DND-41 (cell line): ENCODE measurements at regions not wholly inside any gene's neighbourhood (a gene's known extent, or its start where the extent isn't known, plus 50 kb on each side); places are given as distances from the start of the nearest gene placed in this dataset.

Experiments used
- ATAC-seq: fragments of 200-7000 bp; cut with Tn5 transposase; 3 replicates; pipeline ENCODE4 v1.9.1; 2021; ENCODE audit warnings: low read depth; ENCODE audit not compliant: insufficient read depth
- DNase-seq: peaks from one replicate; pipeline ENCODE4 v3.0.0-alpha.2; 2020
- H2AFZ ChIP-seq: 2 replicates; pipeline ENCODE4 v1.6.0; 2012; ENCODE audit warnings: low read depth, low read length
- H3K27ac ChIP-seq: 2 replicates; pipeline ENCODE4 v1.5.1; 2012; ENCODE audit warnings: low read length, inconsistent platforms
- H3K27me3 ChIP-seq: fragments of 200-600 bp; sonication (generic); 2 replicates; pipeline ENCODE4 v1.6.0; 2012; ENCODE audit warnings: low read length, mild to moderate bottlenecking, inconsistent platforms; ENCODE audit not compliant: insufficient read depth, poor library complexity
- H3K36me3 ChIP-seq: 2 replicates; pipeline ENCODE4 v1.5.1; 2012; ENCODE audit warnings: low read length, inconsistent platforms; ENCODE audit not compliant: insufficient read depth
- H3K4me1 ChIP-seq: 2 replicates; pipeline ENCODE4 v1.5.1; 2012; ENCODE audit warnings: mild to moderate bottlenecking, low read length; ENCODE audit not compliant: insufficient read depth
- H3K4me2 ChIP-seq: 2 replicates; pipeline ENCODE4 v1.6.0; 2012; ENCODE audit warnings: mild to moderate bottlenecking, moderate library complexity, low read length, inconsistent platforms; ENCODE audit not compliant: insufficient read depth
- H3K4me3 ChIP-seq, 2 experiments: fragments of 200-600 bp in 1 of 2; shearing (Covaris generic) in 1 of 2; 2 replicates each; pipeline ENCODE4 v1.5.1; 2012 to 2016; ENCODE audit warnings: inconsistent platforms in 2 of 2, low read length in 2 of 2, mild to moderate bottlenecking in 2 of 2, low read depth in 1 of 2, moderate library complexity in 1 of 2
- H3K79me2 ChIP-seq: 2 replicates; pipeline ENCODE4 v1.6.0; 2012; ENCODE audit warnings: low read length, inconsistent platforms; ENCODE audit not compliant: insufficient read depth
- H3K9ac ChIP-seq: 2 replicates; pipeline ENCODE4 v1.6.0; 2012; ENCODE audit warnings: low read depth, mild to moderate bottlenecking, inconsistent platforms, low read length, moderate library complexity
- H3K9me3 ChIP-seq: 2 replicates; pipeline ENCODE4 v1.5.1; 2012; ENCODE audit warnings: low read length, moderate library complexity, mild to moderate bottlenecking, inconsistent platforms; ENCODE audit not compliant: insufficient read depth, severe bottlenecking
- H4K20me1 ChIP-seq: 2 replicates; pipeline ENCODE4 v1.6.0; 2012; ENCODE audit warnings: low read length; ENCODE audit not compliant: insufficient read depth
- EZH2 ChIP-seq: IDR thresholded peaks from 3 replicates; pipeline ENCODE4 v1.6.1; 2012; ENCODE audit warnings: borderline replicate concordance, low read depth, mild to moderate bottlenecking, moderate library complexity, low read length, inconsistent platforms; ENCODE audit not compliant: severe bottlenecking
- TF ChIP-seq, protein P1 (sequence below): IDR thresholded peaks from 2 replicates; pipeline ENCODE4 v1.5.1; 2012; ENCODE audit warnings: borderline replicate concordance, low read length, moderate library complexity, mild to moderate bottlenecking; ENCODE audit not compliant: poor library complexity, severe bottlenecking; ENCODE audit errors: extremely low read depth

DNA sequence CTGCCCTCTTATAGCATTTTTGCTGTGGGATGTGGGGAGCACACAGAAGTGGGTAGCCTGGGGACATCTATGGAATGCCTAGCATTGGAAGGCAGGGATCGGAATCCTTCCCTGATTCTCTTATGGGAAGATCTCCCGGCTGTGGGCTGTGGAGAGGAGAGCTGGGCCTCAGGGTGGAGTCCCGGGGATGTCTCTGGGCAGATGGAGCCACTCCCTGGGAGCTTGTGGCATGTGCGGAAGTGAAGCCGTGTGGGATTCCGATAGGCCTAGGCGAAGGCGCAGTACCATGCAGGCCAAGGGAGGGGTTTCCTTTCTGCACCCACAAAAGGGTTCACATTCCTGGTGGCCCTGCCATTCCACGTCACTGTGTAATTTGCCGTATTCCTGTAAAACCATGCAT lies 87.9 kb downstream of the GLI2 start:
- no peak overlapping the region for H3K4me3 ChIP-seq
- H3K9ac ChIP-seq = no peak overlapping the region
- no peak overlapping the region for H3K27ac ChIP-seq
- no peaks in the 10 kb centered on the region for H3K36me3 ChIP-seq
- H3K9me3 ChIP-seq = no peaks in the 10 kb centered on the region
- H3K27me3 ChIP-seq = no peaks in the 10 kb centered on the region
- DNase-seq (no peak), ATAC-seq (no peak)
- H3K79me2 ChIP-seq = no peaks in the 10 kb centered on the region
- H2AFZ ChIP-seq = no peak overlapping the region
- 0 out of 2 replicates have a peak, but pooled peaks cover 4% of the 10 kb centered on the region for H4K20me1 ChIP-seq
- no peak overlapping the region for H3K4me2 ChIP-seq
- no peaks in the 10 kb centered on the region for H3K4me1 ChIP-seq
- TF ChIP-seq, protein P1, sequence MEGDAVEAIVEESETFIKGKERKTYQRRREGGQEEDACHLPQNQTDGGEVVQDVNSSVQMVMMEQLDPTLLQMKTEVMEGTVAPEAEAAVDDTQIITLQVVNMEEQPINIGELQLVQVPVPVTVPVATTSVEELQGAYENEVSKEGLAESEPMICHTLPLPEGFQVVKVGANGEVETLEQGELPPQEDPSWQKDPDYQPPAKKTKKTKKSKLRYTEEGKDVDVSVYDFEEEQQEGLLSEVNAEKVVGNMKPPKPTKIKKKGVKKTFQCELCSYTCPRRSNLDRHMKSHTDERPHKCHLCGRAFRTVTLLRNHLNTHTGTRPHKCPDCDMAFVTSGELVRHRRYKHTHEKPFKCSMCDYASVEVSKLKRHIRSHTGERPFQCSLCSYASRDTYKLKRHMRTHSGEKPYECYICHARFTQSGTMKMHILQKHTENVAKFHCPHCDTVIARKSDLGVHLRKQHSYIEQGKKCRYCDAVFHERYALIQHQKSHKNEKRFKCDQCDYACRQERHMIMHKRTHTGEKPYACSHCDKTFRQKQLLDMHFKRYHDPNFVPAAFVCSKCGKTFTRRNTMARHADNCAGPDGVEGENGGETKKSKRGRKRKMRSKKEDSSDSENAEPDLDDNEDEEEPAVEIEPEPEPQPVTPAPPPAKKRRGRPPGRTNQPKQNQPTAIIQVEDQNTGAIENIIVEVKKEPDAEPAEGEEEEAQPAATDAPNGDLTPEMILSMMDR = no peak
- no peak for TF ChIP-seq EZH2

DNA sequence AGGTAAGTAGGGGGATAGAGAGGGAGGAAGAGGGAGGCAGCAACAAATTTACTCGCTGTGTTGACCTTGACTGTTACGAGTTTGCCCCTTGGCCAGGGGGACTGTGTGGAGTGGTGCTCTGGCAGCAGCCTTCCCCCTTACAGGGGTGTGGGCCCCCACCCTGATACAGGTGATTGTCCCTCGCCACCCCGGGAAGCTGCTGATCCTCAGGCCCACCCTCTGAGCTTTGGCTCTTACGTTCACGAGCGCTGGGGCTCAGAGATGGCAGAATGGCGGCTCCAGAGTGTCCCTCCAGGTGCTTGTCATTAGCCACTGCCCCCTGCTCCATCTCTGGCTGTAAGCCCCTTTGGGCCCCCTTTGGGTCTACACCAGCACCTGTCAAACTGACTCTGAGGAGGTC lies 88.6 kb downstream of the GLI2 start:
- ATAC-seq = no peak
- TF ChIP-seq, protein P1 = no peak
- TF ChIP-seq EZH2 = no peak
- H3K4me3 ChIP-seq = no peak overlapping the region
- no peaks in the 10 kb centered on the region for H3K9me3 ChIP-seq
- H3K9ac ChIP-seq = no peak overlapping the region
- DNase-seq = no peak
- H3K36me3 ChIP-seq = no peaks in the 10 kb centered on the region
- no peak overlapping the region for H2AFZ ChIP-seq
- H4K20me1 ChIP-seq = 0 out of 2 replicates have a peak, but pooled peaks cover 4% of the 10 kb centered on the region
- H3K27ac ChIP-seq = no peak overlapping the region
- H3K27me3 ChIP-seq = no peaks in the 10 kb centered on the region
- H3K4me2 ChIP-seq = no peak overlapping the region
- H3K79me2 ChIP-seq = no peaks in the 10 kb centered on the region
- no peaks in the 10 kb centered on the region for H3K4me1 ChIP-seq

DNA sequence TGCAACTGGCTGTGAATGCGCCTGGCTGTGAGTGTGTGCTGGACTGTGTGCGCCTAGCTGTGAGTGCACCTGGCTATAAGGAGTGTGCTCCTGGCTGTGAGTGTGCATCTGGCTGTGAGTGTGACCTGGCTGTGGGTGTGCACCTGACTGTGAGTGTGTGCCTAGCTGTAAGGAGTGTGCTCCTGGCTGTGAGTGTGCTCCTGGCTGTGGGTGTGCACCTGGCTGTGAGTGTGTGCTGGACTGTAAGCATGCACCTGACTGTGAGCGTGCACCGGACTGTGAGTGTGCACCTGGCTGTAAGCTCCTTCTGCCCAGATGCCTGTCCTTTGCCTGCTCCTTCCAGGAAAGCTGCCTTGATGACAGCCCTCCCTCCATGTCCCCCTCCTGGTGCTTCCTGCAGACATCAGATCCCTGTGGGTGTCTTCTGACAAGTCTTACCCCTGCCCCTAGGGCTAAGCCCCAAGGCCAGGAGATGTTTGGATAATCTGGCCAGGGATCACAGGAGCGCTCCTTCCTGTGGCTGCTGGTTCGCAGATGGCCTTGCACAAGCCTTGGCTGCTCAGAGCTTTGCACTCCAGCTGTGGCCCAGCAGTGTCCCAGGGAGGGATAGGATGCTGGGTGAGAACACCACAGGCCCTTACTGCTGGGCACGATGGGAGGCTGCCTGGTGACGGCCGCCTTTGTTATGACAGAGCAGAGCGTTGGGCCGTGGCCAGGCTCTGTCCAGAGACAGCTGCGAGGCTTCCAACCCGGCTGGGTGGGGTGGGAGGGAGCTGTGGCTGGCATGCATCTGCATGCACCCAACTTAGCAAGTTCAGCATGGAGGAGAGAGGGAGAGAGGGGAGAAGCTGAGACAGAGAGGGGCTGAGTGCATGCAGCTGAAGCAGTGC lies 89.9 kb downstream of the GLI2 start:
- Histone ChIP-seq H4K20me1 (0 out of 2 replicates have a peak, but pooled peaks cover 4% of the 10 kb centered on the region), H3K27ac (no peak overlapping the region), H3K4me3 (no peak overlapping the region), H3K36me3 (no peaks in the 10 kb centered on the region), H3K9me3 (no peaks in the 10 kb centered on the region), H3K4me2 (no peak overlapping the region), H2AFZ (no peak overlapping the region), H3K4me1 (no peaks in the 10 kb centered on the region), H3K27me3 (no peaks in the 10 kb centered on the region), H3K79me2 (no peaks in the 10 kb centered on the region), H3K9ac (no peak overlapping the region)
- ATAC-seq (no peak), DNase-seq (no peak)
- TF ChIP-seq EZH2 = no peak

GRCh38 chr2:120826260-120826648 lies 90.6 kb downstream of the GLI2 start:
- TF ChIP-seq, protein P1 = no peak
- TF ChIP-seq EZH2 = no peak
- no peaks in the 10 kb centered on the region for H3K9me3 ChIP-seq
- H3K4me2 ChIP-seq = no peak overlapping the region
- H3K79me2 ChIP-seq = no peaks in the 10 kb centered on the region
- H3K4me1 ChIP-seq = no peaks in the 10 kb centered on the region
- H3K9ac ChIP-seq = no peak overlapping the region
- no peak overlapping the region for H2AFZ ChIP-seq
- ATAC-seq (no peak), DNase-seq (no peak)
- no peaks in the 10 kb centered on the region for H3K36me3 ChIP-seq
- no peaks in the 10 kb centered on the region for H3K27me3 ChIP-seq
- no peak overlapping the region for H3K4me3 ChIP-seq
- 0 out of 2 replicates have a peak, but pooled peaks cover 4% of the 10 kb centered on the region for H4K20me1 ChIP-seq
- no peak overlapping the region for H3K27ac ChIP-seq
